CD8-positive, alpha-beta memory T cell (primary cell): ENCODE measurements at regions not wholly inside any gene's neighbourhood (a gene's known extent, or its start where the extent isn't known, plus 50 kb on each side); places are given as distances from the start of the nearest gene placed in this dataset.

ENCODE experiments used
- CTCF ChIA-PET: fragments of 350-600 bp; sonication (Branson Sonifier 250); formaldehyde crosslinking; loops from one replicate; lab custom pipeline; 2021; ENCODE audit warnings: antibody characterized with exemption; lab: Charles Lee
- POLR2A ChIA-PET: fragments of 350-600 bp; sonication (Branson Sonifier 250); formaldehyde crosslinking; loops from one replicate; lab custom pipeline; 2021; ENCODE audit warnings: antibody characterized with exemption; lab: Charles Lee
- DNase-seq, 5 donors: peaks; one replicate each; pipeline versions ENCODE4 v3.0.0 to v3.0.0-alpha.2; 2020 to 2022; ENCODE audit warnings: mixed read lengths in 1 of 5
- H3K27ac ChIP-seq: one replicate; pipeline ENCODE4 v1.7.0; 2013; ENCODE audit warnings: low read depth, mild to moderate bottlenecking, low read length, moderate library complexity
- H3K27me3 ChIP-seq: 2 replicates; pipeline ENCODE4 v1.7.0; 2013; ENCODE audit warnings: low read length, mild to moderate bottlenecking; ENCODE audit not compliant: insufficient read depth, poor library complexity, severe bottlenecking
- H3K36me3 ChIP-seq: 2 replicates; pipeline ENCODE4 v1.7.0; 2013; ENCODE audit warnings: mild to moderate bottlenecking, low read length, moderate library complexity; ENCODE audit not compliant: insufficient read depth
- H3K4me1 ChIP-seq: 2 replicates; pipeline ENCODE4 v1.7.0; 2013; ENCODE audit warnings: mild to moderate bottlenecking, low read length, moderate library complexity; ENCODE audit not compliant: insufficient read depth
- H3K4me3 ChIP-seq: 2 replicates; pipeline ENCODE4 v1.7.0; 2013; ENCODE audit warnings: mild to moderate bottlenecking, low read length
- H3K9me3 ChIP-seq: 2 replicates; pipeline ENCODE4 v1.7.0; 2013; ENCODE audit warnings: mild to moderate bottlenecking, low read length
- H3K27ac Mint-ChIP-seq, 8 donors: one replicate each; pipeline ENCODE4 v1.8.0; 2020 to 2021; ENCODE audit warnings: mixed read lengths in 8 of 8, mild to moderate bottlenecking in 6 of 8, inconsistent platforms in 3 of 8, moderate library complexity in 3 of 8
- H3K27me3 Mint-ChIP-seq, 2 donors: one replicate each; pipeline ENCODE4 v1.8.0; 2020 to 2021; ENCODE audit warnings: mixed read lengths in 2 of 2, mild to moderate bottlenecking in 1 of 2, moderate library complexity in 1 of 2
- H3K36me3 Mint-ChIP-seq, 3 donors: one replicate each; pipeline ENCODE4 v1.8.0; 2020 to 2021; ENCODE audit warnings: mixed read lengths in 3 of 3, inconsistent platforms in 1 of 3, mild to moderate bottlenecking in 1 of 3
- H3K4me1 Mint-ChIP-seq, 3 donors: one replicate each; pipeline ENCODE4 v1.8.0; 2020 to 2021; ENCODE audit warnings: mixed read lengths in 3 of 3, inconsistent platforms in 1 of 3, mild to moderate bottlenecking in 1 of 3
- H3K4me3 Mint-ChIP-seq, 7 donors: one replicate each; pipeline ENCODE4 v1.8.0; 2020 to 2021; ENCODE audit warnings: mixed read lengths in 7 of 7, mild to moderate bottlenecking in 6 of 7, moderate library complexity in 4 of 7, inconsistent platforms in 2 of 7
- H3K9me3 Mint-ChIP-seq, 5 donors: one replicate each; pipeline ENCODE4 v1.8.0; 2020 to 2022; ENCODE audit warnings: mixed read lengths in 5 of 5, mild to moderate bottlenecking in 3 of 5, moderate library complexity in 2 of 5, inconsistent platforms in 1 of 5

DNA sequence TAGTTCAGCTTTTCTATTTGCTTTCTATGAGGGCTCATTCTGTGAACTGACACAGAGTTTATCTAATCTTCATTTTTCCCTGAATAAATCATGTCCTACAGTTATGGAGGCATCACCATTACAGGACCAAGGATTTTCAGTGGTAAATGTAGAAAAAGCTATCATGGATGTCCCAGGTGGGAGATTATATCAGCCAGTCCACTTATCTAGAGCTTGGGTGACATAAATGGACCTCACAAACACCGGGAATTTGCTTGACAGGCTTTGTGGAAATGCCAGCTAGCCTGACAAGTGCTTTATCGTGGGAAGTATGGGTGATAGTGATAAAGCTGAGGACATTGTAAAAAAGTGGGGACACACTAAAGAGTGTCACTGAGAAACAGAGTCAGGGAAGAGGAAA lies 1015.2 kb upstream of the SLIT2 start:
- no peak for DNase-seq
- H3K36me3 ChIP-seq, result no peaks in the 10 kb centered on the region
- no peaks in the 10 kb centered on the region for H3K27me3 ChIP-seq
- Mint-ChIP-seq H3K4me1 (no peaks in the 10 kb centered on the region), H3K36me3 (no peaks in the 10 kb centered on the region), H3K9me3 (peaks cover 3 to 7% (median 5%) of the 10 kb centered on the region in 5 donors), H3K4me3 (no peak overlapping the region), H3K27me3 (no peaks in the 10 kb centered on the region), H3K27ac (peak overlapping the region in 1 of 8 donors; percentile 16)
- ChIA-PET CTCF (no interaction called here), POLR2A (no interaction called here)
- H3K4me1 ChIP-seq, result no peaks in the 10 kb centered on the region
- no peak overlapping the region for H3K4me3 ChIP-seq
- H3K9me3 ChIP-seq, result no peaks in the 10 kb centered on the region
- H3K27ac ChIP-seq, result no peak overlapping the region

DNA sequence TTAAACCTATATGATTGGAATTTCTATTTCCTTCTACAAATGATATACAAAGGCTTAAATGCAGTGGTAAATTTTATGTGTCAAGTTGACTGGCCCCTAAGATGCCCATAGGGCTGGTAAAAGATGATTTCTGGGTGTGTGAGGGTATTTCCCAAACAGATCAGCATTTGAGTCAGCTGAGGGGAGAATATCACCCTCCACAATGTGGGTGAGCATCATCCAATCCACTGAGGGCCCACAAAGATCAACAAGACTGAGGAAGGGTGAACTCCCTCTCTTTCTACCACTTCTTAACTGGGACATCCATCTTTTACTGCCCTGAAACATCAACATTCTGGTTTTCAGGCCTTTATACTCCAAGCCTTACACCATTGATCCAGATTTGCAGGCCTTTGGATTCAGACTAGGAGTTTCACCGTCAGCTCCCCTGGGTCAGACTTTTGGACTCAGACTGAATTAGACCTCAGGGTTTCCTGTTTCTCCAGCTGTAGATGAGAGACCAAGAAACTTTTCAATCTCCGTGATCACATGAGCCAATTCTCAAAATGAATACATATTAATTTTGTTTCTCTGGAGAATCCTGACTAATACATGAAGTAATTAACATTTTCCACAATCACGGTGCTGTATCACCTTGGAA lies 1020.7 kb upstream of the SLIT2 start:
- Mint-ChIP-seq H3K27ac (no peak overlapping the region), H3K4me3 (no peak overlapping the region), H3K27me3 (no peaks in the 10 kb centered on the region), H3K4me1 (no peaks in the 10 kb centered on the region), H3K36me3 (no peaks in the 10 kb centered on the region), H3K9me3 (peaks cover 1 to 12% (median 9%) of the 10 kb centered on the region in 5 donors)
- Histone ChIP-seq H3K4me3 (no peak overlapping the region), H3K27ac (no peak overlapping the region), H3K27me3 (no peaks in the 10 kb centered on the region), H3K9me3 (no peaks in the 10 kb centered on the region), H3K36me3 (no peaks in the 10 kb centered on the region), H3K4me1 (no peaks in the 10 kb centered on the region)
- ChIA-PET CTCF (no interaction called here), POLR2A (no interaction called here)
- DNase-seq, result no peak

DNA sequence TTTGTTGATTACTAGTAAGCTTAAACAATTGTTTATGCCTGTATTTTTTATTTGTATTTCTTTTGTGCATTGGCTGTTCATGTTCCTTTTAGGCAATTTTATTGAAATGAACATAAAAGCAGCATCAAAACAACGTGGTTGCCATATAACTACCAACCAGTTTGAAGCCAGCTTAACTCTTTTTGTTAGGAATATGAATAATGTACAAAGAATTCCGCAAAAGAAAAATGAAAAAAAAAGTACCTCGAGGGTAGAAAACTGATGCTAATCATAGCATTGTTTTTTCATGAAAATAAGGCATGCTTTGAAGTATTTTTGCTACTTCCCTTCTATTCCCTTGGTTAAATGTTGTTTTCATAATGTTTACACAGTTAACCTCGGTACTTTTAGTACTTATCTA lies 1024.0 kb upstream of the SLIT2 start:
- Mint-ChIP-seq H3K27me3 (no peaks in the 10 kb centered on the region), H3K4me3 (no peak overlapping the region), H3K4me1 (no peaks in the 10 kb centered on the region), H3K27ac (no peak overlapping the region), H3K36me3 (no peaks in the 10 kb centered on the region), H3K9me3 (peaks cover 1 to 15% (median 8%) of the 10 kb centered on the region in 5 donors)
- CTCF ChIA-PET, result no interaction called here
- Histone ChIP-seq H3K4me3 (no peak overlapping the region), H3K27ac (no peak overlapping the region), H3K27me3 (no peaks in the 10 kb centered on the region), H3K9me3 (no peaks in the 10 kb centered on the region), H3K4me1 (no peaks in the 10 kb centered on the region), H3K36me3 (no peaks in the 10 kb centered on the region)
- POLR2A ChIA-PET, result no interaction called here
- DNase-seq, result no peak

DNA sequence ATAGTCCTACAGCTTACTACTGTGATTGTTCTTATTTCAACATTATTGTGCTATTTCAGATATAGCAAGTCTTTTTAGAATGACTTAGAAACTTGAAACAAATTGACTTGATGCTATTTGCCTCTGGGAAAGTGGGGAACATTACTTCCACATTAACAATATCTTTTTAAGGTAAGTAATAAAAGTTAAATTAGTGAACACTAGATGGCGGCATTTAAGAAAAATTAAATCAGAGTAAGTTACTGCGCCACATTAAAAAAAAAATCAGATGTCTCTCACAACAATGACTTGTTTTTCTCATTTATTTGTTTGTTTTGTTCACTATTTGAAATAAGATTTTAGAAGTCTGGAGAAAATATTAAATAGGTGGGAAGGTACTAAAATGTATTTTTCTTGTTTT lies 1026.9 kb upstream of the SLIT2 start:
- no peak overlapping the region for H3K4me3 ChIP-seq
- no peak overlapping the region for H3K27ac Mint-ChIP-seq
- no peak overlapping the region for H3K4me3 Mint-ChIP-seq
- H3K9me3 Mint-ChIP-seq, result peaks cover 1 to 15% (median 11%) of the 10 kb centered on the region in 5 donors
- H3K36me3 Mint-ChIP-seq, result no peaks in the 10 kb centered on the region
- H3K27ac ChIP-seq, result no peak overlapping the region
- CTCF ChIA-PET, result no interaction called here
- no peaks in the 10 kb centered on the region for H3K4me1 Mint-ChIP-seq
- H3K4me1 ChIP-seq, result no peaks in the 10 kb centered on the region
- H3K27me3 ChIP-seq, result no peaks in the 10 kb centered on the region
- no peaks in the 10 kb centered on the region for H3K36me3 ChIP-seq
- no peaks in the 10 kb centered on the region for H3K9me3 ChIP-seq
- H3K27me3 Mint-ChIP-seq, result no peaks in the 10 kb centered on the region
- POLR2A ChIA-PET, result no interaction called here
- DNase-seq, result no peak

DNA sequence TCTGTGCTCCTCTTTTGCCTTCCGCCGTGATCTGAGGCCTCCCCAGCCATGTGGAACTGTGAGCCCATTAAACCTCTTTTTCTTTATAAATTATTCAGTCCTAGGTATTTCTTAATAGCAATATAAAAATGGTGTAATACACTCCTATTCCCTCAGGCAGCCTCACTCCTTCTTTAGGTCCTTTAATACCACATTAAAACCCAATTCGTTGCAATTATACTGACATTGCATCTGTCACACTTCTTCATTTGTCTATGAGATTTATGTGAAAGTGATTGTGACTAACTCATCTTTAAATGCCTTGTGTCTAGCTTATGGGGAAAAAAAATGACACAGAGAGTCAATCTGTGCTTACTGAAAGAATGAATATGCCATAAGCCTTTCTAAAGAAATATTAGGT lies 1035.2 kb upstream of the SLIT2 start:
- no peaks in the 10 kb centered on the region for H3K9me3 ChIP-seq
- no peak for DNase-seq
- no peaks in the 10 kb centered on the region for H3K4me1 ChIP-seq
- H3K4me1 Mint-ChIP-seq, result no peaks in the 10 kb centered on the region
- no peak overlapping the region for H3K27ac ChIP-seq
- H3K27ac Mint-ChIP-seq, result no peak overlapping the region
- peaks cover 2 to 23% (median 5%) of the 10 kb centered on the region in 5 donors for H3K9me3 Mint-ChIP-seq
- H3K27me3 Mint-ChIP-seq, result no peaks in the 10 kb centered on the region
- H3K4me3 Mint-ChIP-seq, result no peak overlapping the region
- no peak overlapping the region for H3K4me3 ChIP-seq
- ChIA-PET CTCF (no interaction called here), POLR2A (no interaction called here)
- no peaks in the 10 kb centered on the region for H3K36me3 Mint-ChIP-seq
- no peaks in the 10 kb centered on the region for H3K36me3 ChIP-seq
- H3K27me3 ChIP-seq, result no peaks in the 10 kb centered on the region

DNA sequence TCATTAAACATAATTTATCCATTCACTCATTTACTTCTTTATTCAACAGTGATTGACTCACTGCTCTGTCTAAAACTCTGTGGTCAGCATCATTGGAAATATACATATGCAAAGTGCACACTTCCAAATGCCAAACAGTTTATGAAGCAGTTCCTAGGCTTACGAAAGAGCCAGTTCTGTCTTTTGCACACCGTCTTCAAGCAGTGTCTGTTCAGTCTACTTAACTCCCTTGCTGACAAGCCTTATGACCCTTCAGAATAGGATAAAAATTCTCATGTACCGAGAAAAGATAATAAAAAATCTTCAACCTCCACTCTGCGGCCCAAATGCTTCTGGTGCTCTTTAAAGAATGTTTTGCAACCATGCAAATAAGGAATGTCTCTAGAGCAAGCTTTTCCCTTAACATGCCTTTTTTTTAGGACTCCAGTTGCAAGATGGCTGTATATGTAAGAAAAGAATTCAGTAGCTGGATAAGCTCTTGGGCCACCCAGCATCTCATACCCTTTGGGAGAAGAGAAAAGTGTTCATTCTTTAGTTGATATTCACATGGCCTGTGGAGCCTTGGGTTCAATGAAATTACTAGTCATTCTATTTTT lies 1037.0 kb upstream of the SLIT2 start:
- no peak overlapping the region for H3K27ac ChIP-seq
- Mint-ChIP-seq H3K27me3 (no peaks in the 10 kb centered on the region), H3K9me3 (peaks cover 3 to 30% (median 6%) of the 10 kb centered on the region in 5 donors), H3K4me1 (no peaks in the 10 kb centered on the region), H3K27ac (no peak overlapping the region), H3K36me3 (no peaks in the 10 kb centered on the region), H3K4me3 (no peak overlapping the region)
- H3K27me3 ChIP-seq, result no peaks in the 10 kb centered on the region
- CTCF ChIA-PET, result no interaction called here
- no peaks in the 10 kb centered on the region for H3K9me3 ChIP-seq
- POLR2A ChIA-PET, result no interaction called here
- H3K4me1 ChIP-seq, result no peaks in the 10 kb centered on the region
- H3K36me3 ChIP-seq, result no peaks in the 10 kb centered on the region
- no peak for DNase-seq
- no peak overlapping the region for H3K4me3 ChIP-seq

DNA sequence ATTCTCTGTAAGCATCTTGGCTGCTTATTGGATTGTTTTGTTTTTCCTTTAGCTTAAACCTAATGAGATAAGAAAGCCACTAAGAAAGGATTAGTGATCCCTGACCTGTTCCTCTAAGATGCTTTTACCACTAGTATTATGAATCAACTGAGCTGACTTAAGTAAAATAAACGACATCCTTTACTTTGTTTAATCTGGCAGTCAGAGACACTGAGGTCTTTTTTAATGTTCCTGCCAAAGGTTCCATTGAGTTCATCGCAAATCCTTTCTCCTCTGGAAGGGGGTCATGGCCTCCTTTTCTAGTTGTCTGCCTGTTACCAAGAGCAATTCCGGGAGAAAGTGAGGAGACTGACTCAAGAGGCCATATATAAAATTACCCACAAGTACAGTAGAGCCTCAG lies 1038.3 kb upstream of the SLIT2 start:
- Histone ChIP-seq H3K4me3 (no peak overlapping the region), H3K4me1 (no peaks in the 10 kb centered on the region), H3K9me3 (no peaks in the 10 kb centered on the region), H3K27me3 (no peaks in the 10 kb centered on the region), H3K36me3 (no peaks in the 10 kb centered on the region), H3K27ac (no peak overlapping the region)
- H3K4me1 Mint-ChIP-seq, result no peaks in the 10 kb centered on the region
- peaks cover 0 to 30% (median 6%) of the 10 kb centered on the region in 5 donors for H3K9me3 Mint-ChIP-seq
- no peak overlapping the region for H3K27ac Mint-ChIP-seq
- CTCF ChIA-PET, result no interaction called here
- H3K4me3 Mint-ChIP-seq, result no peak overlapping the region
- H3K36me3 Mint-ChIP-seq, result no peaks in the 10 kb centered on the region
- POLR2A ChIA-PET, result no interaction called here
- no peaks in the 10 kb centered on the region for H3K27me3 Mint-ChIP-seq
- DNase-seq, result no peak

DNA sequence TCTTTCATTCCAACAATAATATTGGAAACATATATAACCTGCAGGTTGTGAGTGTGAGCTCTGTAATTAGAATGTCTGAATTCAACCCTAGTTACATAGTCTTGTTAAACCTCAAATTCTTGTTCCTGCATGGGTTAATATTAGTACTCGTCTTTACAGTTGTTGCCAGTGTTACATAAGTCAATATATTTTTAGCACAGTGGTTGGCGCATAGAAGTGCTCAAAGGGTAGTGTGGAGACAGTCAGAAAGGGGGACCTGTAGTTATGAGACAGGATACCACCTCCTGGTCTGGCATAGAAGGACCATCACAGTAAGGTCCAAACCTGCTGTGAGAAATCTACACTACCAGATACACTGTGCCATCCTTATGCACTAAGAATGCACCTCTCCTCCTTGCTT lies 1045.9 kb upstream of the SLIT2 start:
- DNase-seq, result no peak
- Histone ChIP-seq H3K27ac (no peak overlapping the region), H3K27me3 (no peaks in the 10 kb centered on the region), H3K36me3 (no peaks in the 10 kb centered on the region), H3K4me1 (no peaks in the 10 kb centered on the region), H3K4me3 (no peak overlapping the region), H3K9me3 (no peaks in the 10 kb centered on the region)
- ChIA-PET POLR2A (no interaction called here), CTCF (no interaction called here)
- H3K27me3 Mint-ChIP-seq, result no peaks in the 10 kb centered on the region
- no peaks in the 10 kb centered on the region for H3K4me1 Mint-ChIP-seq
- H3K9me3 Mint-ChIP-seq, result peaks cover 2 to 10% (median 5%) of the 10 kb centered on the region in 5 donors
- H3K4me3 Mint-ChIP-seq, result no peak overlapping the region
- no peaks in the 10 kb centered on the region for H3K36me3 Mint-ChIP-seq
- no peak overlapping the region for H3K27ac Mint-ChIP-seq
